Peyer's patch (tissue), 4 donors: ENCODE measurements at regions not wholly inside any gene's neighbourhood (a gene's known extent, or its start where the extent isn't known, plus 50 kb on each side); places are given as distances from the start of the nearest gene placed in this dataset.

Experiments
- POLR2A ChIP-seq, 2 donors: fragments of 450-650 bp; IDR thresholded peaks; one replicate each; pipeline ENCODE4 v1.5.1; 2017; ENCODE audit warnings: antibody characterized with exemption in 2 of 2, mild to moderate bottlenecking in 2 of 2, moderate library complexity in 2 of 2
- TF ChIP-seq, protein P1 (sequence below), 6 experiments: fragments of 450-650 bp in 4 of 6; fragments of 200-600 bp in 2 of 6; sonication (generic) in 1 of 6; IDR thresholded peaks; one replicate each; pipeline ENCODE4 v1.5.1; 2017 to 2019; ENCODE audit warnings: antibody characterized with exemption in 6 of 6, mild to moderate bottlenecking in 3 of 6, moderate library complexity in 1 of 6

DNA sequence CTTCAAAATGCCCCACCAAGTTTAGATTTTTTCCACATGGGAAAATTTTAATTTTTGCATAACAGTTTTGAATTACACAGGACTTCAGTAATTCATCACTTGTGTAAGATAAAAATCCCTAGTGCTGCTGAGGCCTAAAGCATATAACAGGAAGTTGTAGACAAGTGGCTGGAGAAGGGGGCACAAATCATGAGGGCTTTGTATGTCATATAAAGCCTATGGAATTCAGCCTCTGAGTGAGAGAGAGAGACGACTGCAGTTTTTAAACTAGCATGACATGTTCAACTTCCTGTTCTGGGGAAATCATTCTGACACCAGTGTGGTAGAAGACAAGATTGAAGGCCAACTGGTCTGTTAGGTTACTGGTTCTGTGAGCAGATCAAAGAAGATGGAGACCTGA is 187.3 kb upstream of the CHST9 start:
- TF ChIP-seq POLR2A (IDR thresholded peaks at IDR 0.05): no peak
- TF ChIP-seq, protein P1, sequence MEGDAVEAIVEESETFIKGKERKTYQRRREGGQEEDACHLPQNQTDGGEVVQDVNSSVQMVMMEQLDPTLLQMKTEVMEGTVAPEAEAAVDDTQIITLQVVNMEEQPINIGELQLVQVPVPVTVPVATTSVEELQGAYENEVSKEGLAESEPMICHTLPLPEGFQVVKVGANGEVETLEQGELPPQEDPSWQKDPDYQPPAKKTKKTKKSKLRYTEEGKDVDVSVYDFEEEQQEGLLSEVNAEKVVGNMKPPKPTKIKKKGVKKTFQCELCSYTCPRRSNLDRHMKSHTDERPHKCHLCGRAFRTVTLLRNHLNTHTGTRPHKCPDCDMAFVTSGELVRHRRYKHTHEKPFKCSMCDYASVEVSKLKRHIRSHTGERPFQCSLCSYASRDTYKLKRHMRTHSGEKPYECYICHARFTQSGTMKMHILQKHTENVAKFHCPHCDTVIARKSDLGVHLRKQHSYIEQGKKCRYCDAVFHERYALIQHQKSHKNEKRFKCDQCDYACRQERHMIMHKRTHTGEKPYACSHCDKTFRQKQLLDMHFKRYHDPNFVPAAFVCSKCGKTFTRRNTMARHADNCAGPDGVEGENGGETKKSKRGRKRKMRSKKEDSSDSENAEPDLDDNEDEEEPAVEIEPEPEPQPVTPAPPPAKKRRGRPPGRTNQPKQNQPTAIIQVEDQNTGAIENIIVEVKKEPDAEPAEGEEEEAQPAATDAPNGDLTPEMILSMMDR (IDR thresholded peaks at IDR 0.05): no peak
